ENCODE measurements at regions not wholly inside any gene's neighbourhood (a gene's known extent, or its start where the extent isn't known, plus 50 kb on each side); places are given as distances from the start of the nearest gene placed in this dataset.

DNA sequence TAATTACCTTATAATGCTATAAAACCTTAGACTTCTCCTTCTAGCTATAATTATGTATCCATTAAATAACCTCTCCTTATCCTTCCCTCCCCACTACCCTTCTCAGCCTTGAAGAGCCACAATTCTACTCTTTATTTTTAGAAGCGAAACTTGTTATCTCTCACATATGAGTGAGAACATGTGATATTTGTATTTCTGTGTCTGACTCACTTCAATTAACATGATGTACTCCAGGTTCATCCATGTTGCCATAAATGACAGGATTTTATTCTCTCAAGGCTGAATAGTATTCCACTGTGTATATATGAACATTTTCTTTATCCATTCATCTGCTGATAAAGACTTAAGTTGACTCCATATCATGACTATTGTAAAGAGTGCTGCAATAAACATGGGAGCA lies 485.6 kb downstream of the FLRT2 start:
- ChIA-PET CTCF (ENCODE audit: low intra/inter-chr PET ratio, low total read pairs) (no interaction called here), POLR2A (no interaction called here)
- intact Hi-C loops (cut with micrococcal nuclease; ENCODE audit: unreplicated experiment) = no loop called here
- Histone ChIP-seq H3K4me2 (ENCODE audit: low read depth, low read length) (no peak overlapping the region), H3K9me3 (ENCODE audit: low read length) (peaks cover 66% of the 10 kb centered on the region), H3K9ac (ENCODE audit: insufficient read depth, low read depth, low read length) (no peak overlapping the region), H3K27me3 (ENCODE audit: control insufficient read depth in 1 of 2, insufficient read depth in 2 of 2, low read length in 2 of 2) (no peaks in the 10 kb centered on the region), H4K20me1 (ENCODE audit: insufficient read depth, low read length) (no peaks in the 10 kb centered on the region), H3K36me3 (replicated peaks in 1 of 2; ENCODE audit: control insufficient read depth in 1 of 2, insufficient read depth in 2 of 2, low read length in 2 of 2) (no peaks in the 10 kb centered on the region), H3K27ac (ENCODE audit: extremely low read length, insufficient read depth, low read length) (no peak overlapping the region), H3K4me1 (ENCODE audit: insufficient read depth, low read length) (no peaks in the 10 kb centered on the region), H2AFZ (ENCODE audit: low read length) (no peak overlapping the region), H3K79me2 (ENCODE audit: insufficient read depth, low read length) (no peaks in the 10 kb centered on the region), H3K4me3 (replicated peaks in 1 of 3; ENCODE audit: insufficient read depth in 1 of 3, low read depth in 2 of 3, low read length in 3 of 3) (no peak overlapping the region)
- DNase-seq (ENCODE audit: low spot score) = no peak
- ATAC-seq = no peak
- BruUV-seq (replicated peaks) = no TSS peak
- WGBS (ENCODE audit: low lambda C conversion rate) = 11% methylated on average over 1 of the region's 1 CpG
- TF ChIP-seq, protein P1, sequence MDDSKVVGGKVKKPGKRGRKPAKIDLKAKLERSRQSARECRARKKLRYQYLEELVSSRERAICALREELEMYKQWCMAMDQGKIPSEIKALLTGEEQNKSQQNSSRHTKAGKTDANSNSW (CRISPR knock-in tag; IDR thresholded peaks at IDR 0.05; ENCODE audit: borderline replicate concordance) = no peak
- no peak for TF ChIP-seq ZNF850 (CRISPR knock-in tag; conservative IDR thresholded peaks at IDR 0.05)
- TF ChIP-seq ZNF740 (CRISPR knock-in tag; IDR thresholded peaks at IDR 0.05) = no peak
- FAIRE-seq = no peak
- in situ Hi-C loops (cut with HindIII; ENCODE audit: extremely low pct_ligation_motif_present, low pct_unique_long_range_greater_than_20kb) = no loop called here

DNA sequence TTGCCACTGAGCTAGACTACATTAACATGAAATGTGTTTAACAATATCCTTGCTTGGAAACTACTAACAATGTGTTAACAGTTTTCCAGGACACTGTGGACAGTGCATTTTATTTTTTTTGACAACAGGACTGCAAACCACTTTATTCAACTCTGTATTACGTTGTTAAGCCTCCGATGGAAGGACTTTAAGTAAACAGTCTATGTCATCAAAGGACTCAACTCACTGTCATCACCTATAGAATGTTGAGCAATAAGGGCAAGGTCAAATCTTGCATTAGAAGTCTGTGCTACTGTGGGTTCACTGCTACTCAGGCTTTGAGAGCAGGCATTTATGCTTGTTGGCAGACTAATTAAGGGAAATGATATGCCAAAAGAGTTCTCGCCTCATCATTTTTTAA lies 483.7 kb downstream of the FLRT2 start:
- DNase-seq (ENCODE audit: low spot score) (peak; percentile 46), FAIRE-seq (no peak), ATAC-seq (peak; percentile 78)
- Histone ChIP-seq H2AFZ (ENCODE audit: low read length) (no peak overlapping the region), H3K4me1 (ENCODE audit: insufficient read depth, low read length) (no peaks in the 10 kb centered on the region), H3K27ac (ENCODE audit: extremely low read length, insufficient read depth, low read length) (no peak overlapping the region), H3K4me3 (replicated peaks in 1 of 3; ENCODE audit: insufficient read depth in 1 of 3, low read depth in 2 of 3, low read length in 3 of 3) (no peak overlapping the region), H3K27me3 (ENCODE audit: control insufficient read depth in 1 of 2, insufficient read depth in 2 of 2, low read length in 2 of 2) (no peaks in the 10 kb centered on the region), H3K4me2 (ENCODE audit: low read depth, low read length) (no peak overlapping the region), H3K79me2 (ENCODE audit: insufficient read depth, low read length) (no peaks in the 10 kb centered on the region), H3K9me3 (ENCODE audit: low read length) (peaks cover 66% of the 10 kb centered on the region), H3K36me3 (replicated peaks in 1 of 2; ENCODE audit: control insufficient read depth in 1 of 2, insufficient read depth in 2 of 2, low read length in 2 of 2) (no peaks in the 10 kb centered on the region), H3K9ac (ENCODE audit: insufficient read depth, low read depth, low read length) (no peak overlapping the region), H4K20me1 (ENCODE audit: insufficient read depth, low read length) (no peaks in the 10 kb centered on the region)
- CTCF ChIA-PET (ENCODE audit: low intra/inter-chr PET ratio, low total read pairs) = no interaction called here
- intact Hi-C loops (cut with micrococcal nuclease; ENCODE audit: unreplicated experiment) = loop anchor here (1.0 kb wide), 1 partner anchor 9 kb away; no protein-coding TSS in a partner anchor
- in situ Hi-C loops (cut with HindIII; ENCODE audit: extremely low pct_ligation_motif_present, low pct_unique_long_range_greater_than_20kb) = no loop called here
- BruUV-seq (replicated peaks) = no TSS peak
- 6% methylated on average over 3 of the region's 3 CpGs for WGBS (ENCODE audit: low lambda C conversion rate)
- POLR2A ChIA-PET = no interaction called here
- TF ChIP-seq REST (IDR thresholded peaks at IDR 0.05; ENCODE audit: borderline replicate concordance in 1 of 2, low read depth in 1 of 2, low read length in 2 of 2) (no peak), RNF2 (conservative IDR thresholded peaks at IDR 0.05; ENCODE audit: low read depth) (no peak), CCDC6 (CRISPR knock-in tag; IDR thresholded peaks at IDR 0.05) (no peak), HMG20A (CRISPR knock-in tag; IDR thresholded peaks at IDR 0.05; ENCODE audit: borderline replicate concordance) (peak; percentile 75; the same call in 1 of the 2 replicates), GATAD2A (CRISPR knock-in tag; IDR thresholded peaks at IDR 0.05) (peak; percentile 70), AKAP8 (CRISPR knock-in tag; IDR thresholded peaks at IDR 0.05) (no peak)
- TF ChIP-seq, protein P2, sequence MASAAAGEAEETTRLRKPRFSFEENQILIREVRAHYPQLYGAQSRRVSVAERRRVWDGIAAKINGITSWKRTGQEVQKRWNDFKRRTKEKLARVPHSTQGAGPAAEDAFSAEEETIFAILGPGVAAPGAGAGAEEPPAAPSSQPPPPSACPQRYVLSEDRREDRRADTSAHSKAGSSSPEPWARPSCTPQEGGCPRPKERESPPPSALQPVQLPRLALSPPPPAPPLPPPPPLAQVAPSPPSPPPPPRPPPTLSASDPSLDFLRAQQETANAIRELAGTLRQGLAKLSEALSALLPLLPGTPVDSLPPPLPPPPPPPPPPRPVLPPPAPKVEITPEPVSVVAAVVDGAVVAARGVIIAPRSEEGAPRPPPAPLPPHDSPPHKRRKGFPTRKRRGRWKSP (CRISPR knock-in tag; IDR thresholded peaks at IDR 0.05) = no peak
